ENCODE measurements at regions not wholly inside any gene's neighbourhood (a gene's known extent, or its start where the extent isn't known, plus 50 kb on each side); places are given as distances from the start of the nearest gene placed in this dataset.
"Not testable (repeated sequence)": the region's sequence is repeated elsewhere in the genome, so short reads cannot be mapped to it uniquely, and the experiment has no call there.

GRCh38 chr4:3925841-3926240 lies 159.7 kb downstream of the ADRA2C start:
- DNase-seq (ENCODE audit: low read depth, low spot score); BruUV-seq (replicated peaks); H3K27ac ChIP-seq (ENCODE audit: control insufficient read depth, insufficient read depth); SMC1A ChIA-PET (ENCODE audit: uncharacterized antibody, unreplicated experiment); RAD21 ChIA-PET (ENCODE audit: unreplicated experiment); FAIRE-seq; H2AFZ ChIP-seq (ENCODE audit: control insufficient read depth, low read depth, low read length); H3K9me3 ChIP-seq (replicated peaks; ENCODE audit: control insufficient read depth, insufficient read depth, low read length); H3K4me3 ChIP-seq; H3K9ac ChIP-seq (ENCODE audit: control insufficient read depth, insufficient read depth, low read length); H3K36me3 ChIP-seq (ENCODE audit: control insufficient read depth in 2 of 2, insufficient read depth in 2 of 2, low read length in 1 of 2); H3K79me2 ChIP-seq (ENCODE audit: control insufficient read depth, insufficient read depth, low read length); H3K4me1 ChIP-seq (ENCODE audit: control insufficient read depth, insufficient read depth, low read length); intact Hi-C loops (cut with micrococcal nuclease; ENCODE audit: unreplicated experiment); CTCF ChIA-PET; POLR2A ChIA-PET; H3K4me2 ChIP-seq (ENCODE audit: control insufficient read depth, insufficient read depth); ATAC-seq; H3K27me3 ChIP-seq (replicated peaks in 1 of 2; ENCODE audit: control insufficient read depth in 2 of 2, insufficient read depth in 2 of 2, low read length in 1 of 2); H4K20me1 ChIP-seq (ENCODE audit: control insufficient read depth, insufficient read depth); in situ Hi-C loops (cut with MboI): not testable (repeated sequence)
- 9% methylated on average over 4 of the region's 4 CpGs for WGBS (ENCODE audit: insufficient coverage, insufficient replicate concordance, low lambda C conversion rate, missing lambda C conversion rate)

GRCh38 chr4:3926271-3926670 lies 160.1 kb downstream of the ADRA2C start:
- H3K9me3 ChIP-seq (replicated peaks; ENCODE audit: control insufficient read depth, insufficient read depth, low read length); H3K27me3 ChIP-seq (replicated peaks in 1 of 2; ENCODE audit: control insufficient read depth in 2 of 2, insufficient read depth in 2 of 2, low read length in 1 of 2); DNase-seq (ENCODE audit: low read depth, low spot score); H3K4me1 ChIP-seq (ENCODE audit: control insufficient read depth, insufficient read depth, low read length); H3K27ac ChIP-seq (ENCODE audit: control insufficient read depth, insufficient read depth); BruUV-seq (replicated peaks); H3K4me3 ChIP-seq; H3K79me2 ChIP-seq (ENCODE audit: control insufficient read depth, insufficient read depth, low read length); H3K9ac ChIP-seq (ENCODE audit: control insufficient read depth, insufficient read depth, low read length); POLR2A ChIA-PET; RAD21 ChIA-PET (ENCODE audit: unreplicated experiment); FAIRE-seq; H2AFZ ChIP-seq (ENCODE audit: control insufficient read depth, low read depth, low read length); ATAC-seq; CTCF ChIA-PET; in situ Hi-C loops (cut with MboI); intact Hi-C loops (cut with micrococcal nuclease; ENCODE audit: unreplicated experiment); SMC1A ChIA-PET (ENCODE audit: uncharacterized antibody, unreplicated experiment); H4K20me1 ChIP-seq (ENCODE audit: control insufficient read depth, insufficient read depth); H3K36me3 ChIP-seq (ENCODE audit: control insufficient read depth in 2 of 2, insufficient read depth in 2 of 2, low read length in 1 of 2); H3K4me2 ChIP-seq (ENCODE audit: control insufficient read depth, insufficient read depth): not testable (repeated sequence)
- WGBS (ENCODE audit: insufficient coverage, insufficient replicate concordance, low lambda C conversion rate, missing lambda C conversion rate), result 34% methylated on average over 10 of the region's 10 CpGs

GRCh38 chr4:3926969-3927755 lies 161.0 kb downstream of the ADRA2C start:
- H3K79me2 ChIP-seq (ENCODE audit: control insufficient read depth, insufficient read depth, low read length); SMC1A ChIA-PET (ENCODE audit: uncharacterized antibody, unreplicated experiment); FAIRE-seq; DNase-seq (ENCODE audit: low read depth, low spot score); H2AFZ ChIP-seq (ENCODE audit: control insufficient read depth, low read depth, low read length); H3K4me2 ChIP-seq (ENCODE audit: control insufficient read depth, insufficient read depth); CTCF ChIA-PET; POLR2A ChIA-PET; H3K4me1 ChIP-seq (ENCODE audit: control insufficient read depth, insufficient read depth, low read length); H3K4me3 ChIP-seq; H3K27me3 ChIP-seq (replicated peaks in 1 of 2; ENCODE audit: control insufficient read depth in 2 of 2, insufficient read depth in 2 of 2, low read length in 1 of 2); RAD21 ChIA-PET (ENCODE audit: unreplicated experiment); H3K27ac ChIP-seq (ENCODE audit: control insufficient read depth, insufficient read depth); BruUV-seq (replicated peaks); H4K20me1 ChIP-seq (ENCODE audit: control insufficient read depth, insufficient read depth); ATAC-seq; in situ Hi-C loops (cut with MboI); H3K36me3 ChIP-seq (ENCODE audit: control insufficient read depth in 2 of 2, insufficient read depth in 2 of 2, low read length in 1 of 2); intact Hi-C loops (cut with micrococcal nuclease; ENCODE audit: unreplicated experiment); H3K9ac ChIP-seq (ENCODE audit: control insufficient read depth, insufficient read depth, low read length); H3K9me3 ChIP-seq (replicated peaks; ENCODE audit: control insufficient read depth, insufficient read depth, low read length): not testable (repeated sequence)
- WGBS (ENCODE audit: insufficient coverage, insufficient replicate concordance, low lambda C conversion rate, missing lambda C conversion rate), result 28% methylated on average over 10 of the region's 11 CpGs

- DNase-seq (ENCODE audit: low read depth, low spot score); H3K9ac ChIP-seq (ENCODE audit: control insufficient read depth, insufficient read depth, low read length); CTCF ChIA-PET; H3K27me3 ChIP-seq (replicated peaks in 1 of 2; ENCODE audit: control insufficient read depth in 2 of 2, insufficient read depth in 2 of 2, low read length in 1 of 2); H4K20me1 ChIP-seq (ENCODE audit: control insufficient read depth, insufficient read depth); intact Hi-C loops (cut with micrococcal nuclease; ENCODE audit: unreplicated experiment); ATAC-seq; in situ Hi-C loops (cut with MboI); H3K4me2 ChIP-seq (ENCODE audit: control insufficient read depth, insufficient read depth); RAD21 ChIA-PET (ENCODE audit: unreplicated experiment); POLR2A ChIA-PET; BruUV-seq (replicated peaks); H3K79me2 ChIP-seq (ENCODE audit: control insufficient read depth, insufficient read depth, low read length); H3K4me1 ChIP-seq (ENCODE audit: control insufficient read depth, insufficient read depth, low read length); H2AFZ ChIP-seq (ENCODE audit: control insufficient read depth, low read depth, low read length); H3K4me3 ChIP-seq; SMC1A ChIA-PET (ENCODE audit: uncharacterized antibody, unreplicated experiment); H3K36me3 ChIP-seq (ENCODE audit: control insufficient read depth in 2 of 2, insufficient read depth in 2 of 2, low read length in 1 of 2); H3K27ac ChIP-seq (ENCODE audit: control insufficient read depth, insufficient read depth); FAIRE-seq; H3K9me3 ChIP-seq (replicated peaks; ENCODE audit: control insufficient read depth, insufficient read depth, low read length): not testable (repeated sequence)
- 38% methylated on average over 6 of the region's 8 CpGs for WGBS (ENCODE audit: insufficient coverage, insufficient replicate concordance, low lambda C conversion rate, missing lambda C conversion rate)
These were observed 163.2 kb downstream of the ADRA2C start for GRCh38 chr4:3929431-3929830.

All from GM12878 (cell line).